Fibroblast of skin of right biceps (primary cell): ENCODE measurements at regions not wholly inside any gene's neighbourhood (a gene's known extent, or its start where the extent isn't known, plus 50 kb on each side); places are given as distances from the start of the nearest gene placed in this dataset.
"Not testable (repeated sequence)": the region's sequence is repeated elsewhere in the genome, so short reads cannot be mapped to it uniquely, and the experiment has no call there.

Source experiments
- DNase-seq: peaks from one replicate; pipeline ENCODE4 v3.0.0-alpha.2; 2013

- no peak for DNase-seq
These were observed 1458.6 kb upstream of the EYS start for GRCh38 chr6:67165606-67166005.

- no peak for DNase-seq
These were observed 1453.8 kb upstream of the EYS start for GRCh38 chr6:67160820-67161219.

GRCh38 chr6:67141005-67141404 is 1434.0 kb upstream of the EYS start:
- no peak for DNase-seq

GRCh38 chr6:67133973-67134372 is 1426.9 kb upstream of the EYS start:
- no peak for DNase-seq

GRCh38 chr6:67131827-67132226 is 1424.8 kb upstream of the EYS start:
- DNase-seq: no peak

- DNase-seq: no peak
These were observed 1422.8 kb upstream of the EYS start for GRCh38 chr6:67129780-67130179.

GRCh38 chr6:67127041-67127440 is 1420.0 kb upstream of the EYS start:
- DNase-seq: peak; percentile 18

- no peak for DNase-seq
These were observed 1414.1 kb upstream of the EYS start for GRCh38 chr6:67121115-67121514.

- peak; percentile 5 for DNase-seq
These were observed 1405.1 kb upstream of the EYS start for GRCh38 chr6:67112120-67112519.

- no peak for DNase-seq
These were observed 1395.7 kb upstream of the EYS start for GRCh38 chr6:67102743-67103142.

GRCh38 chr6:67095618-67096226 is 1388.7 kb upstream of the EYS start:
- DNase-seq: not testable (repeated sequence)

- DNase-seq: no peak
These were observed 1387.5 kb upstream of the EYS start for GRCh38 chr6:67094431-67094946.

- no peak for DNase-seq
These were observed 1366.9 kb upstream of the EYS start for GRCh38 chr6:67073938-67074337.

- no peak for DNase-seq
These were observed 1361.8 kb upstream of the EYS start for GRCh38 chr6:67068781-67069180.

- DNase-seq: no peak
These were observed 1357.3 kb upstream of the EYS start for GRCh38 chr6:67064323-67064722.

- DNase-seq: no peak
These were observed 1341.0 kb upstream of the EYS start for GRCh38 chr6:67047996-67048395.

- DNase-seq: peak; percentile 7
These were observed 1338.0 kb upstream of the EYS start for GRCh38 chr6:67045076-67045475.

GRCh38 chr6:67031451-67031850 is 1324.4 kb upstream of the EYS start:
- DNase-seq: no peak

GRCh38 chr6:67030861-67031260 is 1323.8 kb upstream of the EYS start:
- no peak for DNase-seq

- no peak for DNase-seq
These were observed 1310.0 kb upstream of the EYS start for GRCh38 chr6:67016921-67017460.

GRCh38 chr6:67011441-67011840 is 1304.4 kb upstream of the EYS start:
- DNase-seq: no peak

GRCh38 chr6:67009818-67010217 is 1302.8 kb upstream of the EYS start:
- no peak for DNase-seq

- no peak for DNase-seq
These were observed 1296.8 kb upstream of the EYS start for GRCh38 chr6:67003844-67004243.

- no peak for DNase-seq
These were observed 1293.1 kb upstream of the EYS start for GRCh38 chr6:67000121-67000520.

- not testable (repeated sequence) for DNase-seq
These were observed 1290.6 kb upstream of the EYS start for GRCh38 chr6:66997579-66997978.
